GM21737 (cell line): ENCODE measurements at regions not wholly inside any gene's neighbourhood (a gene's known extent, or its start where the extent isn't known, plus 50 kb on each side); places are given as distances from the start of the nearest gene placed in this dataset.
"Not testable (repeated sequence)": the region's sequence is repeated elsewhere in the genome, so short reads cannot be mapped to it uniquely, and the experiment has no call there.

Source experiments
- ATAC-seq: cut with Tn5 transposase; IDR thresholded peaks from one replicate; pipeline ENCODE4 v1.9.1; 2021; ENCODE audit warnings: mild to moderate bottlenecking, moderate library complexity; ENCODE audit not compliant: unreplicated experiment

GRCh38 chr10:57049096-57049495 is 688.0 kb upstream of the ZWINT start:
- no peak for ATAC-seq

GRCh38 chr10:57038531-57038930 is 677.5 kb upstream of the ZWINT start:
- no peak for ATAC-seq

GRCh38 chr10:57035310-57035709 is 674.3 kb upstream of the ZWINT start:
- ATAC-seq: no peak

- not testable (repeated sequence) for ATAC-seq
Measured at GRCh38 chr10:57032301-57032700, 671.2 kb upstream of the ZWINT start.

GRCh38 chr10:57031346-57031745 is 670.3 kb upstream of the ZWINT start:
- no peak for ATAC-seq

- ATAC-seq: no peak
Measured at GRCh38 chr10:57026307-57026706, 665.2 kb upstream of the ZWINT start.

- no peak for ATAC-seq
Measured at GRCh38 chr10:57023626-57024025, 662.6 kb upstream of the ZWINT start.

- ATAC-seq: no peak
Measured at GRCh38 chr10:57018452-57018851, 657.4 kb upstream of the ZWINT start.

GRCh38 chr10:57017356-57018037 is 656.4 kb upstream of the ZWINT start:
- ATAC-seq: no peak

GRCh38 chr10:57015595-57016318 is 654.7 kb upstream of the ZWINT start:
- no peak for ATAC-seq

GRCh38 chr10:57015187-57015586 is 654.1 kb upstream of the ZWINT start:
- ATAC-seq: no peak

- no peak for ATAC-seq
Measured at GRCh38 chr10:57014758-57015157, 653.7 kb upstream of the ZWINT start.

GRCh38 chr10:57008189-57008588 is 647.1 kb upstream of the ZWINT start:
- ATAC-seq: no peak

- no peak for ATAC-seq
Measured at GRCh38 chr10:56991591-56992069, 630.6 kb upstream of the ZWINT start.

- no peak for ATAC-seq
Measured at GRCh38 chr10:56975513-56975912, 614.5 kb upstream of the ZWINT start.

- ATAC-seq: no peak
Measured at GRCh38 chr10:56973766-56974165, 612.7 kb upstream of the ZWINT start.

GRCh38 chr10:56943221-56943755 is 582.2 kb upstream of the ZWINT start:
- no peak for ATAC-seq

GRCh38 chr10:56934515-56934914 is 573.5 kb upstream of the ZWINT start:
- no peak for ATAC-seq

- ATAC-seq: no peak
Measured at GRCh38 chr10:56928714-56929113, 567.7 kb upstream of the ZWINT start.

- no peak for ATAC-seq
Measured at GRCh38 chr10:56927701-56928100, 566.6 kb upstream of the ZWINT start.

GRCh38 chr10:56920601-56921261 is 559.7 kb upstream of the ZWINT start:
- no peak for ATAC-seq

- ATAC-seq: no peak
Measured at GRCh38 chr10:56912043-56912442, 551.0 kb upstream of the ZWINT start.
